GM12878 (cell line): ENCODE measurements at regions not wholly inside any gene's neighbourhood (a gene's known extent, or its start where the extent isn't known, plus 50 kb on each side); places are given as distances from the start of the nearest gene placed in this dataset.

Source experiments
- ATF7 ChIP-seq: fragments of 450-650 bp; IDR thresholded peaks from 2 replicates; pipeline ENCODE4 v1.6.1; 2016; ENCODE audit warnings: low read depth, mild to moderate bottlenecking
- BCLAF1 ChIP-seq: fragments of 450-650 bp; IDR thresholded peaks from 2 replicates; pipeline ENCODE4 v1.6.1; 2017; ENCODE audit warnings: antibody characterized with exemption, mild to moderate bottlenecking, moderate library complexity
- CTCF ChIP-seq, 3 experiments: IDR thresholded peaks in 2 of 3; conservative IDR thresholded peaks in 1 of 3; 2 replicates each; pipeline ENCODE4 v1.5.1; 2011; ENCODE audit warnings: low read depth in 3 of 3, low read length in 3 of 3, mild to moderate bottlenecking in 3 of 3, control low read depth in 2 of 3, moderate library complexity in 2 of 3, inconsistent platforms in 1 of 3, mixed read lengths in 1 of 3; ENCODE audit not compliant: control insufficient read depth in 2 of 3, insufficient read depth in 1 of 3; ENCODE audit errors: extremely low read depth in 1 of 3
- E2F4 ChIP-seq: IDR thresholded peaks from 2 replicates; pipeline ENCODE4 v1.6.1; 2012; ENCODE audit warnings: low read depth, low read length, improper control_type of control experiment
- KDM1A ChIP-seq: fragments of 200-600 bp; sonication (generic); IDR thresholded peaks from 2 replicates; pipeline ENCODE4 v1.6.1; 2016; ENCODE audit warnings: borderline replicate concordance
- MEF2A ChIP-seq: IDR thresholded peaks from 2 replicates; pipeline ENCODE4 v1.6.1; 2011; ENCODE audit warnings: low read depth, mild to moderate bottlenecking, low read length, moderate library complexity; ENCODE audit not compliant: insufficient read depth
- SPI1 ChIP-seq: IDR thresholded peaks from 2 replicates; pipeline ENCODE4 v1.6.1; 2011; ENCODE audit warnings: low read depth, mild to moderate bottlenecking, low read length, moderate library complexity, borderline replicate concordance; ENCODE audit not compliant: insufficient read depth
- ZBTB11 ChIP-seq: fragments of 450-650 bp; formaldehyde crosslinking; IDR thresholded peaks from 2 replicates; pipeline ENCODE4 v1.5.0; 2022; ENCODE audit warnings: mild to moderate bottlenecking, missing genetic modification characterization
- ZNF217 ChIP-seq: fragments of 450-650 bp; IDR thresholded peaks from 2 replicates; pipeline ENCODE4 v1.6.1; 2017; ENCODE audit warnings: antibody characterized with exemption, mild to moderate bottlenecking
- ZNF384 ChIP-seq: IDR thresholded peaks from 2 replicates; pipeline ENCODE4 v1.6.1; 2012; ENCODE audit warnings: low read depth, mild to moderate bottlenecking, low read length, improper control_type of control experiment, borderline replicate concordance
- ZSCAN29 ChIP-seq: fragments of 450-650 bp; IDR thresholded peaks from 2 replicates; pipeline ENCODE4 v1.6.1; 2017; ENCODE audit warnings: mild to moderate bottlenecking, moderate library complexity
- TF ChIP-seq, protein P1 (sequence below): fragments of 450-650 bp; IDR thresholded peaks from 2 replicates; pipeline ENCODE4 v1.6.1; 2018; ENCODE audit warnings: mild to moderate bottlenecking, low read depth, moderate library complexity; ENCODE audit not compliant: partially characterized antibody

GRCh38 chr6:12578097-12578496 lies 138.5 kb upstream of the PHACTR1 start (continued):
- TF ChIP-seq CTCF (IDR thresholded peaks at IDR 0.05 in 2 of 3, conservative IDR thresholded peaks at IDR 0.05 in 1 of 3; ENCODE audit: control insufficient read depth in 2 of 3, extremely low read depth in 1 of 3, insufficient read depth in 1 of 3, low read depth in 3 of 3, low read length in 3 of 3) (no peak), KDM1A (no peak), ZBTB11 (CRISPR knock-in tag) (no peak), SPI1 (no peak), ZNF217 (no peak), ZSCAN29 (no peak), ATF7 (no peak), E2F4 (no peak), ZNF384 (no peak), BCLAF1 (no peak), MEF2A (no peak)
- TF ChIP-seq, protein P1, sequence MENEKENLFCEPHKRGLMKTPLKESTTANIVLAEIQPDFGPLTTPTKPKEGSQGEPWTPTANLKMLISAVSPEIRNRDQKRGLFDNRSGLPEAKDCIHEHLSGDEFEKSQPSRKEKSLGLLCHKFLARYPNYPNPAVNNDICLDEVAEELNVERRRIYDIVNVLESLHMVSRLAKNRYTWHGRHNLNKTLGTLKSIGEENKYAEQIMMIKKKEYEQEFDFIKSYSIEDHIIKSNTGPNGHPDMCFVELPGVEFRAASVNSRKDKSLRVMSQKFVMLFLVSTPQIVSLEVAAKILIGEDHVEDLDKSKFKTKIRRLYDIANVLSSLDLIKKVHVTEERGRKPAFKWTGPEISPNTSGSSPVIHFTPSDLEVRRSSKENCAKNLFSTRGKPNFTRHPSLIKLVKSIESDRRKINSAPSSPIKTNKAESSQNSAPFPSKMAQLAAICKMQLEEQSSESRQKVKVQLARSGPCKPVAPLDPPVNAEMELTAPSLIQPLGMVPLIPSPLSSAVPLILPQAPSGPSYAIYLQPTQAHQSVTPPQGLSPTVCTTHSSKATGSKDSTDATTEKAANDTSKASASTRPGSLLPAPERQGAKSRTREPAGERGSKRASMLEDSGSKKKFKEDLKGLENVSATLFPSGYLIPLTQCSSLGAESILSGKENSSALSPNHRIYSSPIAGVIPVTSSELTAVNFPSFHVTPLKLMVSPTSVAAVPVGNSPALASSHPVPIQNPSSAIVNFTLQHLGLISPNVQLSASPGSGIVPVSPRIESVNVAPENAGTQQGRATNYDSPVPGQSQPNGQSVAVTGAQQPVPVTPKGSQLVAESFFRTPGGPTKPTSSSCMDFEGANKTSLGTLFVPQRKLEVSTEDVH, result no peak
